Renal cortex interstitium (tissue), 11 donors: ENCODE measurements at regions not wholly inside any gene's neighbourhood (a gene's known extent, or its start where the extent isn't known, plus 50 kb on each side); places are given as distances from the start of the nearest gene placed in this dataset.
"Not testable (repeated sequence)": the region's sequence is repeated elsewhere in the genome, so short reads cannot be mapped to it uniquely, and the experiment has no call there.

ENCODE experiments used
- DNase-seq, 11 donors: peaks; one replicate each; pipeline ENCODE4 v3.0.0-alpha.2; 2013; ENCODE audit warnings: low read depth in 9 of 11, low spot score in 4 of 11; ENCODE audit errors: extremely low read depth in 1 of 11

- no peak for DNase-seq
Observed at GRCh38 chr10:6995341-6995740, 415.3 kb upstream of the PRKCQ start.

- no peak for DNase-seq
Observed at GRCh38 chr10:6990891-6991290, 410.8 kb upstream of the PRKCQ start.

GRCh38 chr10:6988654-6989053 lies 408.6 kb upstream of the PRKCQ start:
- DNase-seq = no peak

- DNase-seq = peak in 9 of 11 donors; percentile 18 to 40 (median 26)
Observed at GRCh38 chr10:6987536-6987945, 407.5 kb upstream of the PRKCQ start.

GRCh38 chr10:6986927-6987326 lies 406.9 kb upstream of the PRKCQ start:
- no peak for DNase-seq

- DNase-seq = no peak
Observed at GRCh38 chr10:6985644-6986043, 405.6 kb upstream of the PRKCQ start.

- DNase-seq = no peak
Observed at GRCh38 chr10:6984971-6985370, 404.9 kb upstream of the PRKCQ start.

GRCh38 chr10:6984016-6984415 lies 403.9 kb upstream of the PRKCQ start:
- DNase-seq = not testable (repeated sequence)

GRCh38 chr10:6980353-6980752 lies 400.3 kb upstream of the PRKCQ start:
- DNase-seq = no peak

- no peak for DNase-seq
Observed at GRCh38 chr10:6979371-6979770, 399.3 kb upstream of the PRKCQ start.

- DNase-seq = no peak
Observed at GRCh38 chr10:6978187-6978627, 398.1 kb upstream of the PRKCQ start.

- no peak for DNase-seq
Observed at GRCh38 chr10:6977398-6978186, 397.5 kb upstream of the PRKCQ start.

- no peak for DNase-seq
Observed at GRCh38 chr10:6973899-6974298, 393.8 kb upstream of the PRKCQ start.

GRCh38 chr10:6972226-6972625 lies 392.1 kb upstream of the PRKCQ start:
- no peak for DNase-seq

GRCh38 chr10:6969659-6970058 lies 389.6 kb upstream of the PRKCQ start:
- DNase-seq = no peak

GRCh38 chr10:6964543-6964942 lies 384.5 kb upstream of the PRKCQ start:
- no peak for DNase-seq

GRCh38 chr10:6962576-6962975 lies 382.5 kb upstream of the PRKCQ start:
- no peak for DNase-seq

GRCh38 chr10:6958711-6959110 lies 378.6 kb upstream of the PRKCQ start:
- no peak for DNase-seq

- no peak for DNase-seq
Observed at GRCh38 chr10:6958254-6958653, 378.2 kb upstream of the PRKCQ start.

GRCh38 chr10:6957851-6958250 lies 377.8 kb upstream of the PRKCQ start:
- DNase-seq = no peak

GRCh38 chr10:6956562-6956961 lies 376.5 kb upstream of the PRKCQ start:
- DNase-seq = no peak
